ENCODE measurements at regions not wholly inside any gene's neighbourhood (a gene's known extent, or its start where the extent isn't known, plus 50 kb on each side); places are given as distances from the start of the nearest gene placed in this dataset.

- TF ChIP-seq, protein P1, sequence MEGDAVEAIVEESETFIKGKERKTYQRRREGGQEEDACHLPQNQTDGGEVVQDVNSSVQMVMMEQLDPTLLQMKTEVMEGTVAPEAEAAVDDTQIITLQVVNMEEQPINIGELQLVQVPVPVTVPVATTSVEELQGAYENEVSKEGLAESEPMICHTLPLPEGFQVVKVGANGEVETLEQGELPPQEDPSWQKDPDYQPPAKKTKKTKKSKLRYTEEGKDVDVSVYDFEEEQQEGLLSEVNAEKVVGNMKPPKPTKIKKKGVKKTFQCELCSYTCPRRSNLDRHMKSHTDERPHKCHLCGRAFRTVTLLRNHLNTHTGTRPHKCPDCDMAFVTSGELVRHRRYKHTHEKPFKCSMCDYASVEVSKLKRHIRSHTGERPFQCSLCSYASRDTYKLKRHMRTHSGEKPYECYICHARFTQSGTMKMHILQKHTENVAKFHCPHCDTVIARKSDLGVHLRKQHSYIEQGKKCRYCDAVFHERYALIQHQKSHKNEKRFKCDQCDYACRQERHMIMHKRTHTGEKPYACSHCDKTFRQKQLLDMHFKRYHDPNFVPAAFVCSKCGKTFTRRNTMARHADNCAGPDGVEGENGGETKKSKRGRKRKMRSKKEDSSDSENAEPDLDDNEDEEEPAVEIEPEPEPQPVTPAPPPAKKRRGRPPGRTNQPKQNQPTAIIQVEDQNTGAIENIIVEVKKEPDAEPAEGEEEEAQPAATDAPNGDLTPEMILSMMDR (conservative IDR thresholded peaks at IDR 0.05; ENCODE audit: low read length) = no peak
- TF ChIP-seq EZH2phosphoT487 (IDR thresholded peaks at IDR 0.05; ENCODE audit: borderline replicate concordance) = no peak
These were observed 598.0 kb downstream of the DSC3 start for GRCh38 chr18:30444544-30444943.
